Activated T-helper 2 cell treated with anti-CD3 and anti-CD28 coated beads, Interferon-gamma antibody, Interleukin-2, Interleukin-4, amounts not matched to agents 10 μg/mL and 5 μg/mL and 100 μg/mL, durations not matched to agents 14 hours and 24 hours and 36 hours (primary cell): ENCODE measurements at regions not wholly inside any gene's neighbourhood (a gene's known extent, or its start where the extent isn't known, plus 50 kb on each side); places are given as distances from the start of the nearest gene placed in this dataset.
"Not testable (repeated sequence)": the region's sequence is repeated elsewhere in the genome, so short reads cannot be mapped to it uniquely, and the experiment has no call there.

Experiments used
- DNase-seq: peaks from one replicate; pipeline ENCODE4 v3.0.0; 2021; ENCODE audit warnings: low spot score
- H3K27ac Mint-ChIP-seq: one replicate; pipeline ENCODE4 v1.8.0; 2021; ENCODE audit warnings: mixed read lengths
- H3K27me3 Mint-ChIP-seq: one replicate; pipeline ENCODE4 v1.8.0; 2021; ENCODE audit warnings: low read depth, mixed read lengths
- H3K36me3 Mint-ChIP-seq: one replicate; pipeline ENCODE4 v1.8.0; 2021; ENCODE audit warnings: low read depth, mixed read lengths
- H3K4me1 Mint-ChIP-seq: one replicate; pipeline ENCODE4 v1.8.0; 2021; ENCODE audit warnings: low read depth, mixed read lengths
- H3K4me3 Mint-ChIP-seq: one replicate; pipeline ENCODE4 v1.8.0; 2021; ENCODE audit warnings: low read depth, mild to moderate bottlenecking, moderate library complexity, mixed read lengths
- H3K9me3 Mint-ChIP-seq: one replicate; pipeline ENCODE4 v1.8.0; 2021; ENCODE audit warnings: mixed read lengths
- intact Hi-C: fragments of 100-400 bp; cut with micrococcal nuclease; formaldehyde crosslinking; loops from one replicate; pipeline ENCODE4 v1.15.1; 2023

DNA sequence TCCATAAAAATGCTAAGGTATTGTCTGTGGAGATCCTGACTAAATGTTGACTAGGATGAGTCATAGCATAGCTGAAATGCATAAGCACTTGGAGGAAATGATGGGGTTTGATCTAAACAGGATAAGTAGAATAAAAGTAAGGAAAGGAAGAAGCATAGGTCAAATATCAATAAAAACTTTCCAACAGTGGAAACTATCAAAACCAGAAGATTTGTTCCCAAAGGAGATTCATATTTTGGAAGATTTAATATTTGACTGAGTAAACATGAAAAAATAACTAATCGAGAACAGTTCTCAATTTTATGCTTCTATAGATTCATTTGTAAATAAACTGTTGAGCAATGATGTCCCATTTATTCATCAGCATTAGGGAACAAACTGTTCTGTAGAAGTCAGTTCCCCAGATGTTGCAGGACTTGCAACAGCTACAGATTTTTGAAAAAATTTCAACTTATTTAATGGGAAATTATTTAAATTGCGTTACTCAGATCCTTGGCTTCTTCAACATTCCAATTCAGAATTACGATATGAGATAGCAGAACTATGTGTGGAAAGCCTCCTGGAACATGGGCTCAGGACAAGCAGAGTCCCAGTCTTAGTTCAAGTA, 133.7 kb upstream of the TBX18 start:
- no peaks in the 10 kb centered on the region for H3K36me3 Mint-ChIP-seq
- H3K27ac Mint-ChIP-seq, result no peak overlapping the region
- intact Hi-C loops, result no loop called here
- no peaks in the 10 kb centered on the region for H3K27me3 Mint-ChIP-seq
- H3K4me1 Mint-ChIP-seq, result no peaks in the 10 kb centered on the region
- DNase-seq, result no peak
- H3K4me3 Mint-ChIP-seq, result no peak overlapping the region
- no peaks in the 10 kb centered on the region for H3K9me3 Mint-ChIP-seq

DNA sequence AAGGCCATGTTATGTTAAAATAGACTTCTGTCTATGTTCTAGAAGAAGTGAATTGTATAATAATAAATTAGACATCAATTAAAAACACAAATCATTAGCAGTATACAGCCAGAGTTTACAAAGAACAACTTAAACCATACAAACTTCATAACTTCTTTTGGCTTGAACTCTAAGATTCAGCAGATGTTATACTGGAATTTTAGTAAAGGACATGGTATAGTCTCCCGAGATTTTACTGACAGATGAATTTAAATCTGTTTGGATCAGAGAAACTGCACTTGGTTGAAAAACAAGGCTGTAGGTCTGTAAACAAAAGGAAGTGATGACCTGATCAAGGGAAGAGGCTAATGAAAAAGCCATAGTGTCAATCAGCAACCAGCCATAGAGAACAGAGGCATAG, 132.6 kb upstream of the TBX18 start:
- intact Hi-C loops, result no loop called here
- Mint-ChIP-seq H3K27ac (no peak overlapping the region), H3K27me3 (no peaks in the 10 kb centered on the region), H3K4me1 (no peaks in the 10 kb centered on the region), H3K36me3 (no peaks in the 10 kb centered on the region), H3K9me3 (no peaks in the 10 kb centered on the region), H3K4me3 (no peak overlapping the region)
- no peak for DNase-seq

DNA sequence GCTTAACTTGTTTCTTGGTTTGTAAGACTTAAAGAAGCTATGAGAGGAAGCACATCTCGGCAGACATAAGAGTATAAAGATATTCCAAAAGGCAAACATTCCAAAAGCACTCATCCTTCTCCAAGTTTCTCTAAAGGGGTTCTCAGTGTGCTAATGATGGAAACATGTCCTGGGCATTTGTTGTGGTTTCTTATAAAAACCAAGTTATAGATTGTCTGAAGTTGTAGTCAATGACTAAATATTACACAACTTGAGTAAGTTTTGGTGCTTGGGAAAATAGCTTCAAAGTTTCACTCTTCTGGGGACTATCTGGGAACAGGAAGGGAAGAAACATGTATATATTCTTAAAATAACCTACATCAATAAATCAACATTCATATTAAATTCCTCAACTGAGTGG, 128.3 kb upstream of the TBX18 start:
- no peaks in the 10 kb centered on the region for H3K9me3 Mint-ChIP-seq
- H3K27ac Mint-ChIP-seq, result no peak overlapping the region
- H3K27me3 Mint-ChIP-seq, result no peaks in the 10 kb centered on the region
- no peaks in the 10 kb centered on the region for H3K36me3 Mint-ChIP-seq
- no peak for DNase-seq
- H3K4me1 Mint-ChIP-seq, result no peaks in the 10 kb centered on the region
- no peak overlapping the region for H3K4me3 Mint-ChIP-seq
- intact Hi-C loops, result no loop called here

DNA sequence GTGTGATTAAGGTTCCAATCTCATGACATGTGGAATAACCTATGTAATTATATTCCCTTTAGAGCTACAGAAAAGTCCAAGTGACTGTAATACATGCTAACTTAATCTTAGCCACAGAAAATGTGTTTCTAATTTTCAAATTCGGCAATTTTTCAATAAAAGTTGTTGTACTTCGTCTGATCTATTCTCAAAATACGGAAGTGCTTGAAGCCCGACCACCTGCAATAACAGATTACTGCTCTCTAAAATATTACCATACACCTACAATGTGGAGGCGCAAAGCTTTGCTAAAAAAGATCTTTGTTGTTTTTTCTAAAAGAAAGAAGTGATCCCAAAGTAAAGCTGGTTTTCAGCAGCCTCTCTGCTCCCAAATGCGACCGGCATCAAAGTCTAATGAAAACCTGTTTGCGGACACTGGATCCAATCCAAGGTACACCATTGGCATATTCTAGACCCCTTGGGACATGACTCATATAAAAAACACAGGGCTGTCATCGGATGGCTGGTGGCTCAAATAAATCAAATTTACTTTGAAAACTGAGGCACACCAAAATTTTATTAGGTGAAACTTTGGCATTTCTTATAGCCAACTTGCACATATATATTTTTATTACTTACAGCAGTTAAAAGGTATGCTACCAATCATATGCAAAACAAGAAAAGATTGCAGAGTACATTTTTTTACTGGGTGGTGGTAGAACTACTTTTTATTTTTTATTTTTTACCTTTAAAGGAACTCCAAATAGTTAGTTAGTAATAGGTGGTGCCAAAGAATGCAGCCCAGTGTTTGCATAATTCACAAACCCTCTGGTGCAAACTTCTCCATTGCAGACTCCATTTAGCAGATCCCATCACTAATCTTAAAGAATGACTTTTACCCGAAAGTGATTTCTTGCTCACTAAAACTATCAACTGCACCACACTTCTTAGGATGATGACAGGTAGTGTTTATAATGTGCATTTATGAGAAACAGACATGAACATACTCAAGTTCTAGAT, 118.7 kb upstream of the TBX18 start:
- Mint-ChIP-seq H3K27me3 (no peaks in the 10 kb centered on the region), H3K4me1 (no peaks in the 10 kb centered on the region), H3K27ac (no peak overlapping the region), H3K9me3 (no peaks in the 10 kb centered on the region), H3K36me3 (no peaks in the 10 kb centered on the region), H3K4me3 (no peak overlapping the region)
- intact Hi-C loops, result no loop called here
- DNase-seq, result no peak

DNA sequence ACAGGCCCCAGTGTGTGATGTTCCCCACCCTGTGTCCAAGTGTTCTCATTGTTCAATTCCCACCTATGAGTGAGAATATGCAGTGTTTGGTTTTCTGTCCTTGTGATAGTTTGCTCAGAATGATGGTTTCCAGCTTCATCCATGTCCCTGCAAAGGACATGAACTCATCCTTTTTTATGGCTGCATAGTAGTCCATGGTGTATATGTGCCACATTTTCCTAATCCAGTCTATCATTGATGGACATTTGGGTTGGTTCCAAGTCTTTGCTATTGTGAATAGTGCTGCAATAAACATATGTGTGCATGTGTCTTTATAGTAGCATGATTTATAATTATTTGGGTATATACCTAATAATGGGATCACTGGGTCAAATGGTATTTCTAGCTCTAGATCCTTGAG, 115.0 kb upstream of the TBX18 start:
- not testable (repeated sequence) for H3K36me3 Mint-ChIP-seq, H3K27ac Mint-ChIP-seq

DNA sequence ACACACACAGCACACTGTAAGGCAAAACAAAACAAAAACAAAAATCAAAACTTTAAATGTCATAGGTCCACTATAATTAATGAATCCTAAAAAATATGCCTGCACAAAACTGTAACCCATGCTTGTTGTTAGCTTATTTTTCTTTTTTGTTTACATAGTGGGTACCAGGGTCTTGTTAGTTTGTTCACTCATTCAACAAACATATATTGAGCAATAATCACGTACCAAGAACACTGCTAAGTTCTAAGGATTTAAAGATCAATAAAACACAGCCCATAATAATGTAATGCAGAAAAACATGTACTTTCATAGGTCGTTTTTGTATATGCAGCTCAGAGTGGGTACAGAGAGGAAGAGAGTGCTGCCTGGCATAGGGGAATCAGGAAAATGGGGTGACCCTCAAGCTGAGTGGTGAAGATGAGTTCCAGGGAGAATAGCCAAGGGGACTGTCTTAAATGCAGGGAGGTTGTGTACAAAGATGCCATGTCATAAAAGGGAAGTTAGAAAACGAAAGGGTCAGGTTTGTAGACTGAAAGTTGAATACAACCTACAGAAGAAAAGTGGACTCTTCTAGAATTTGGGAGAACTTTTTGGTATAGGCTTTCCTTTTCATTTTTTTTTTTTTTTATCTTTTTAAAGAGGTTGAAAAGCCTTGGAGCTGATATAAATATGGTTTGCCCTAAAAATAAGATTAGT, 113.3 kb upstream of the TBX18 start:
- Mint-ChIP-seq H3K9me3 (no peaks in the 10 kb centered on the region), H3K4me1 (no peaks in the 10 kb centered on the region)

More for the DNA sequence above, 115.0 kb upstream of the TBX18 start:
- H3K4me1 Mint-ChIP-seq, H3K27me3 Mint-ChIP-seq, H3K9me3 Mint-ChIP-seq, intact Hi-C loops, DNase-seq, H3K4me3 Mint-ChIP-seq: not testable (repeated sequence)

DNA sequence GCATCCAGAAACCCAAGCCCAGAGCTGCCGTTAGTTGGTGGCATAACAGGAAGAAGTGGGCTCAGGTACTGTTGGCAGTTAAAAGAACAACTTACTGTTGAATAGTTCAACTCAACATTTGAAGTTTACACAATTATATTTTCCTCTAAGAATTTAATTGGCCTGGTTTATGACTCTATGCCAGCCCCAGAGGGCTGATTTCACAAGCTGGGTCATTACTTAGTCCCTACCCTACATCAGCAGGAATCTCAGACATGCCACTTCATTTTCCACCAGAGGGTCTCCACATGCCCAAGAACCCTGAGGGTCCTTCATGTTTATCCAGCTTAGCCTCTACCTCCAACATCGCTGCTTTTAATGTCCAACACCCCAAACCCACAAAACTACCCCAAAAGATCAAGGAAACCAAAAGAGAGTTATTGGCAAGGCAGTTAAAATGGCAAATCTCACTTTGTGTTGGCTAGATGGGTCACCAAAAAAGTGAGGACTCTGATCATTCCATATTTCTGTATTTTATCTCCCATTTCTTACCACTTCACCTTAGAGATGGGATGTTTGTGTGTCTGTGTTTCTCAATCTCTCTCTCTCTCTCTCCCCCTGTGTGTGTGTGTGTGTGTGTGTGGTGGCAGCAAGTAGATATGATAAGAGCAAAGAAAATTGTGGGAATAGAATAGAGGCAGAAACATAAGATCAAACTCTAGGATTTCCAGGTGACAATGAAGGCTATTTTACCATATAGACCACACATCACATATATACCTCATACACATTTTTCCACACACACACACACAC, 112.5 kb upstream of the TBX18 start:
- DNase-seq, result no peak
- Mint-ChIP-seq H3K4me3 (no peak overlapping the region), H3K4me1 (no peaks in the 10 kb centered on the region), H3K27me3 (no peaks in the 10 kb centered on the region), H3K36me3 (no peaks in the 10 kb centered on the region), H3K9me3 (no peaks in the 10 kb centered on the region), H3K27ac (no peak overlapping the region)
- intact Hi-C loops, result no loop called here

More for the DNA sequence above, 113.3 kb upstream of the TBX18 start:
- intact Hi-C loops, result no loop called here
- H3K4me3 Mint-ChIP-seq, result no peak overlapping the region
- DNase-seq, result no peak
- H3K27ac Mint-ChIP-seq, result no peak overlapping the region
- H3K27me3 Mint-ChIP-seq, result no peaks in the 10 kb centered on the region
- H3K36me3 Mint-ChIP-seq, result no peaks in the 10 kb centered on the region

DNA sequence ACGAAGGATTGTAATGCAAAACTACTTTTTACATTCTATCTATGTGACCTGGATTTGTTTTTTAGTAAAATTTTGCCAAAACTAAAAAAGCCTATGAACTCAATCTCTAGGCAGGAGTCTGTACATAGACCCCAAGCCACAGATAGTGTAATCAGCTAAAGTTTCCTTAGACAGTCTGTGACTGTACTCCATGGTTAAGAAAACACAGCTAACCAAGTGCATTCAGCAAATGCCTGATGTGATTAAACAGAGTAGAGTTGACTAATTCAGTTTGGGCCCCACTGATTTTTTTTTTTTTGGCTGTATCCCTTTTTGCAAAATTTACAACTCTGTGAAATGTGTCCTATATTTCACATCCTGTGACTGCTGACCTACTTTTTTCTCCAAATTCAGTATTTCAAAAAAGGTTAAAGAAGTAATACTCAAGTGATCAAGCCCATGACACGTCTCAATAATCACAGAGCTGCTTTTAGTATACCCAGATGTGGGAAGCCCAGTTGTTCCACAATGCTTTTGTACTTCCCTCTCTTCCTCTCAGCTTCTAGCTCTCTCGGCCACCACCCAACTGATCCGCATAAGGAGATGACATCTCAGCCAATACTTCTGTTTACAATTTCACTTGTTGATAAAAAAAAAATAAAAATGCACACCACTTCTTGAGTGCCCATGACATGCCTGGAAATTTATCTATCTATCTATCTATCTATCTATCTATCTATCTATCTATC, 108.8 kb upstream of the TBX18 start:
- Mint-ChIP-seq H3K9me3 (no peaks in the 10 kb centered on the region), H3K27me3 (no peaks in the 10 kb centered on the region), H3K36me3 (no peaks in the 10 kb centered on the region), H3K4me3 (no peak overlapping the region), H3K4me1 (no peaks in the 10 kb centered on the region), H3K27ac (no peak overlapping the region)
- intact Hi-C loops, result no loop called here
- DNase-seq, result no peak

DNA sequence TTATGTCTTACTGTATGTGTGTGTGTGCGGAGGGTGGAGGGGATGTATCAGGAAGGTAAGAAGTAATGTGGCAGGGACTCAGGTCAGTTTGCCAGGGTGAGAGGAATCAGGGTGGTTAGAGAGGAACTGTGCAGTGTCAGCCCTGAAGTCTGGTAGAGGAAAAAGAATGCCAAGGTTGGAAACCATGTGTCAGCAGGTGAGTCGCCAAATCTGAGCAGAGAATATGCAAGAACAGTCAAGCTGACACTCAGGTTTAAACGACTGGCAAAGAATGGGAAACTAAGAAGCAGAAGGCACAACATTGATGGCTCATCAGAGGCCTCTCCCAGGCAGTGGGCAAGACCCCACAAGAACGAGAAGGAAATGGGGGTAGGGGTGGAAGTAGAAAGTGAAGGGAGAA, 107.5 kb upstream of the TBX18 start:
- H3K27me3 Mint-ChIP-seq, result no peaks in the 10 kb centered on the region
- intact Hi-C loops, result no loop called here
- H3K4me1 Mint-ChIP-seq, result no peaks in the 10 kb centered on the region
- H3K4me3 Mint-ChIP-seq, result no peak overlapping the region
- H3K9me3 Mint-ChIP-seq, result no peaks in the 10 kb centered on the region
- no peak overlapping the region for H3K27ac Mint-ChIP-seq
- no peak for DNase-seq
- H3K36me3 Mint-ChIP-seq, result no peaks in the 10 kb centered on the region

DNA sequence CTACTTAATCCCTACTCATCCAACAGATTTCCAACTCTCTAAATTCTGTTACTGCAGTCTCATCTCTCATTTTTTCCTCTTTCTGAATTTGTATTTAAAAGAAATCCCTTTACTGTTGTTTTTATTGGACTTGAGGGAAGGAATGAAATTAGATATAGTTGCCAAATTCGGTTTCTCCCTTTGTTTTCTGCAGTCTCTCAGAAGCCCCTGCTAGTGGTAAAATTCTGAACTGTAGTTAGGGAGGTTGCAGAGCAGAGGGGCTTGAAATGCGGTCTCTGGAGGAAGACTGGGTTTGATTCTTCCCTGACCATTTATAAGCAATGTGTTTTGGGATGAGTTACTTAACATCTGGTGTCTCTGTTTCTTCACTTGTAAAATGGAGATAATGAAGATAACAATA, 106.3 kb upstream of the TBX18 start:
- no peak overlapping the region for H3K4me3 Mint-ChIP-seq
- peaks cover 3% of the 10 kb centered on the region for H3K9me3 Mint-ChIP-seq
- no peak overlapping the region for H3K27ac Mint-ChIP-seq
- intact Hi-C loops, result no loop called here
- DNase-seq, result no peak
- H3K36me3 Mint-ChIP-seq, result no peaks in the 10 kb centered on the region
- no peaks in the 10 kb centered on the region for H3K27me3 Mint-ChIP-seq
- H3K4me1 Mint-ChIP-seq, result no peaks in the 10 kb centered on the region

DNA sequence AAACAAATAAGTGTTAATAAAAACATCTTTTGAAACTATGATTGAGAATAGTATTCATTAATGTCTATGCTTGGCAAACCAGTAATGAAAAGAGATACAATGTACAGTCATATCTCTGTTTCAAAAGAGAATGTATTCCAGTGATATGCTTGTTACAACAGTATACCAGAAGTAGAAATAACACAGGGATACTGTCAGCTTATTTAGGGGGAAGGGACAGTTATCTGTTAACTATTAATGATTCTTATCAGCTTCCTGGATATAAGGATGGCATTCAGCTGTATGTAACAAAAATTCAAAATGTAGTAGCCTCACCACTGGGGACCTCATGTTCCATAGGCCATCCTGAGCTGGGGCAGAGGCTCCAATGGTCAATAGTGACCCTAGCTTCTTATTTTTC, 103.8 kb upstream of the TBX18 start:
- H3K36me3 Mint-ChIP-seq, result no peaks in the 10 kb centered on the region
- intact Hi-C loops, result no loop called here

DNA sequence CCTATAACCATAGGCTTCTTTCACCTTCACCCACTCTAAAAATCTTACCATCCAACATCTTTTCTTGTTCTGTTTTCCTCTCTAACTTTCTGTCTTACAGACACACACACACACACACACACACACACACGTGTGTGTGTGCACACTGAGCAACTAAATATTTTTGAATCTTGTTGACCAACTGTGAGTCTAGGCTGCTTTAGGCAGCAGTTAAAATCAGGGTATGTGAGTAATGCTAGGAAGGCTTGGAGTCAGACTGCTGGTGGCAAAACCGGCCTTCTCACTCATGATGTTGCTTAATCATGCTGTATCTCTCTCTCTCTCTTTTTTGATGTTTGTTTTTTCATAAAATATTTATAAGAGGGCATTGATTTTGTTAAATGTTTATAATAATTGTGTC, 103.1 kb upstream of the TBX18 start:
- H3K4me3 Mint-ChIP-seq, result no peak overlapping the region
- H3K9me3 Mint-ChIP-seq, result peaks cover 3% of the 10 kb centered on the region
- DNase-seq, result no peak
- no peaks in the 10 kb centered on the region for H3K4me1 Mint-ChIP-seq
- H3K27ac Mint-ChIP-seq, result no peak overlapping the region
- H3K36me3 Mint-ChIP-seq, result no peaks in the 10 kb centered on the region
- intact Hi-C loops, result no loop called here
- H3K27me3 Mint-ChIP-seq, result no peaks in the 10 kb centered on the region

More for the DNA sequence above, 103.8 kb upstream of the TBX18 start:
- no peaks in the 10 kb centered on the region for H3K4me1 Mint-ChIP-seq
- no peak overlapping the region for H3K27ac Mint-ChIP-seq
- H3K9me3 Mint-ChIP-seq, result peaks cover 3% of the 10 kb centered on the region
- H3K4me3 Mint-ChIP-seq, result no peak overlapping the region
- H3K27me3 Mint-ChIP-seq, result no peaks in the 10 kb centered on the region
- DNase-seq, result no peak
